Activated T-helper 17 cell treated with anti-CD3 and anti-CD28 coated beads, Interleukin-2, amount 50 U/mL, for 72 hours (primary cell): ENCODE measurements at regions not wholly inside any gene's neighbourhood (a gene's known extent, or its start where the extent isn't known, plus 50 kb on each side); places are given as distances from the start of the nearest gene placed in this dataset.

ENCODE experiments used
- ATAC-seq: fragments of 150-1000 bp; cut with Tn5 transposase; replicated peaks from 2 replicates; pipeline ENCODE4 v1.10.0; 2021; ENCODE audit warnings: mild to moderate bottlenecking, moderate library complexity
- H3K27ac Mint-ChIP-seq: one replicate; pipeline ENCODE4 v1.8.0; 2022; ENCODE audit warnings: mixed read lengths
- H3K27me3 Mint-ChIP-seq: one replicate; pipeline ENCODE4 v1.8.0; 2022; ENCODE audit warnings: mixed read lengths
- H3K36me3 Mint-ChIP-seq: one replicate; pipeline ENCODE4 v1.8.0; 2022; ENCODE audit warnings: low read depth, mild to moderate bottlenecking, mixed read lengths
- H3K4me1 Mint-ChIP-seq: one replicate; pipeline ENCODE4 v1.8.0; 2022; ENCODE audit warnings: mixed read lengths
- H3K4me3 Mint-ChIP-seq: one replicate; pipeline ENCODE4 v1.8.0; 2022; ENCODE audit warnings: mild to moderate bottlenecking, mixed read lengths
- H3K9me3 Mint-ChIP-seq: one replicate; pipeline ENCODE4 v1.8.0; 2022; ENCODE audit warnings: mixed read lengths

DNA sequence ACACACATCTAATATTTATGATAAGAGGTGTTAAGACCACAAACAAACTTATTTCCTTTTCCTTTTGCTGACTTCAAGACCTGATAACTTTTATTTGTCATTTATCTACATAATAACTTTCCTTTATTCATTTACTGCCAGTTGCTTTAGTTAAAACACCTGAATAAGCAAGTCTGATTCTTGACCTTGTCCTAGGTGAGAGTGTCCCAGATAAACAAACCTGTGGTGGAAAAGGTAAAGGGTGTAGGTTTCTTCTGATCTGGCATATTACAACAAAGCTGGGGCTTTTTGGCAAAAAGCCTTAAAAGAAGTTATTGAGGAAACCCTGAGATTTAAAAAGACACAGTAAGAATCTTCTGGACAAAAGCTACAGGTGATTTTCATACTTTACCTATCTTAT lies 191.5 kb downstream of the ZBBX start:
- Mint-ChIP-seq H3K27me3 (no peaks in the 10 kb centered on the region), H3K27ac (no peak overlapping the region)

DNA sequence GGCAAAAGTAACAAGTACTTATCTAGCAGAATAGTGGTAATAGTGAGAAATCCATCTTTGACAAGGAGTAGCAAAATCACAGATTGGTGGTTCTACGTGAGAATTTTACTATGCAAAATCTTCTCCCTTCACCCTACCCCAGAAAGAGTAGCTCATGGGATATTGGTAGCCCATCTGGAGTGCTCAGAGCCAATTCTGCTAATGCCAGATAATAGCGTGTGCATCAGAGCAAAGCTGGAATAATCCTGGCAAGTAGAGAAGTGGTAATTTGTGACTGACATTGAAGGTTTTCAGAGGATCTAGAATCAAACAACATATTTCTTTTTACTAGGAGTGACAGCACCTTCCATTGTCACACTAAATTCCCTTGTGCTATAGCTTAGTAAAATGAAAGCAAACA lies 192.9 kb downstream of the ZBBX start:
- Mint-ChIP-seq H3K4me1 (no peaks in the 10 kb centered on the region), H3K27me3 (no peaks in the 10 kb centered on the region), H3K4me3 (no peak overlapping the region), H3K36me3 (no peaks in the 10 kb centered on the region), H3K27ac (no peak overlapping the region), H3K9me3 (peaks cover 15% of the 10 kb centered on the region)
- ATAC-seq: no peak

More for the DNA sequence above, 191.5 kb downstream of the ZBBX start:
- ATAC-seq: no peak
- Mint-ChIP-seq H3K4me1 (no peaks in the 10 kb centered on the region), H3K4me3 (no peak overlapping the region), H3K9me3 (peaks cover 11% of the 10 kb centered on the region), H3K36me3 (no peaks in the 10 kb centered on the region)

- ATAC-seq: no peak
- H3K4me1 Mint-ChIP-seq: no peaks in the 10 kb centered on the region
- no peak overlapping the region for H3K4me3 Mint-ChIP-seq
- H3K27me3 Mint-ChIP-seq: no peaks in the 10 kb centered on the region
- no peaks in the 10 kb centered on the region for H3K36me3 Mint-ChIP-seq
- H3K9me3 Mint-ChIP-seq: peaks cover 8% of the 10 kb centered on the region
- H3K27ac Mint-ChIP-seq: no peak overlapping the region
These were observed 195.6 kb downstream of the ZBBX start for GRCh38 chr3:167184511-167184910.

GRCh38 chr3:167172377-167172776 lies 207.7 kb downstream of the ZBBX start:
- no peak overlapping the region for H3K4me3 Mint-ChIP-seq
- no peak for ATAC-seq
- peaks cover 8% of the 10 kb centered on the region for H3K9me3 Mint-ChIP-seq
- H3K27me3 Mint-ChIP-seq: no peaks in the 10 kb centered on the region
- H3K4me1 Mint-ChIP-seq: no peaks in the 10 kb centered on the region
- H3K27ac Mint-ChIP-seq: no peak overlapping the region
- H3K36me3 Mint-ChIP-seq: no peaks in the 10 kb centered on the region

DNA sequence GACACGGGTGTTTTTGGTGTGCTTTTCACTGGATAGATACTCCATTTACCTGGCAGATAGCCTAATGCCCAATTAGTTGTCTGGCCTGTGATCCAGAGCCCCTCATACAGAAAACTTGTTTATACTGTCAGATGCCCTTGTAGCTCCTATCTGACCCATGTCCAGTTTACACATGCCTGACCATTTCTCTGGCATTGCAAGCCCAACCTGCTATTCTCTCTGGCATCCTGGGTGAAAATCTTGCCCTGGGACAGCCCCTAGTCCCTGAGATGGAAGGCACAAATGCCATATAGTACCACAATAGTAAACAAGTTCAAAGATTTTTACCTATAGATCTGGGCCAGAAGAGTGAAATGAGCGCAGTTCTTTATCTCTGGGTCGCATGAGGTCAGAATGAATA lies 212.6 kb downstream of the ZBBX start:
- no peaks in the 10 kb centered on the region for H3K27me3 Mint-ChIP-seq
- H3K9me3 Mint-ChIP-seq: peaks cover 4% of the 10 kb centered on the region
- no peak overlapping the region for H3K4me3 Mint-ChIP-seq
- H3K27ac Mint-ChIP-seq: no peak overlapping the region
- ATAC-seq: no peak
- no peaks in the 10 kb centered on the region for H3K36me3 Mint-ChIP-seq
- no peaks in the 10 kb centered on the region for H3K4me1 Mint-ChIP-seq

- Mint-ChIP-seq H3K4me3 (no peak overlapping the region), H3K27me3 (no peaks in the 10 kb centered on the region), H3K36me3 (no peaks in the 10 kb centered on the region), H3K9me3 (peaks cover 4% of the 10 kb centered on the region), H3K4me1 (no peaks in the 10 kb centered on the region), H3K27ac (no peak overlapping the region)
- no peak for ATAC-seq
These were observed 213.4 kb downstream of the ZBBX start for GRCh38 chr3:167166594-167167253.

GRCh38 chr3:167166012-167166411 lies 214.1 kb downstream of the ZBBX start:
- H3K9me3 Mint-ChIP-seq: peaks cover 4% of the 10 kb centered on the region
- no peak overlapping the region for H3K27ac Mint-ChIP-seq
- H3K27me3 Mint-ChIP-seq: no peaks in the 10 kb centered on the region
- ATAC-seq: no peak
- H3K4me3 Mint-ChIP-seq: no peak overlapping the region
- H3K4me1 Mint-ChIP-seq: no peaks in the 10 kb centered on the region
- H3K36me3 Mint-ChIP-seq: no peaks in the 10 kb centered on the region

- H3K27me3 Mint-ChIP-seq: no peaks in the 10 kb centered on the region
- no peaks in the 10 kb centered on the region for H3K36me3 Mint-ChIP-seq
- no peak overlapping the region for H3K4me3 Mint-ChIP-seq
- peaks cover 4% of the 10 kb centered on the region for H3K9me3 Mint-ChIP-seq
- H3K27ac Mint-ChIP-seq: no peak overlapping the region
- ATAC-seq: no peak
- no peaks in the 10 kb centered on the region for H3K4me1 Mint-ChIP-seq
These were observed 216.5 kb downstream of the ZBBX start for GRCh38 chr3:167163580-167163979.

DNA sequence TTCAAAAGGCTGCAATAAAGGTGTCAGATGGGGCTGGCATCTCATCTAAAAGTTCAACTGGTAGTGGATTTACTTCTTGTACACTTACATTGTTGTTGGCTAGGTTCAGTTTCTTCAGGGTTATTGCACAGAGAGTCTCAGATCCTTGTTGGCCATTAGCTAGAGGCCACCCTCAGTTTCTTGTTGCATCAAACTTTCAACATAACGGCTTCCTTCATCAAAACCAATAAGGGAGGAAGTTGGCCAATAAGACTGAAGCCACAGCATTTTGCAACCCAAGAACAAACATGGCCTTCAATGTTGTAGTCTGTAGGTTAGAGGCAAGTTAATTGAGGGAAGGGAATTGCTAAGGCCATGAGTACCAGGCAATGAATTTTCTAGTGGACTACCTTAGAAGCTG lies 218.0 kb downstream of the ZBBX start:
- Mint-ChIP-seq H3K4me1 (no peaks in the 10 kb centered on the region), H3K36me3 (no peaks in the 10 kb centered on the region), H3K27ac (no peak overlapping the region), H3K9me3 (peaks cover 10% of the 10 kb centered on the region), H3K27me3 (no peaks in the 10 kb centered on the region), H3K4me3 (no peak overlapping the region)
- no peak for ATAC-seq

GRCh38 chr3:167160781-167161180 lies 219.3 kb downstream of the ZBBX start:
- no peak for ATAC-seq
- no peak overlapping the region for H3K4me3 Mint-ChIP-seq
- H3K36me3 Mint-ChIP-seq: no peaks in the 10 kb centered on the region
- no peaks in the 10 kb centered on the region for H3K4me1 Mint-ChIP-seq
- no peak overlapping the region for H3K27ac Mint-ChIP-seq
- H3K9me3 Mint-ChIP-seq: peaks cover 15% of the 10 kb centered on the region
- no peaks in the 10 kb centered on the region for H3K27me3 Mint-ChIP-seq

DNA sequence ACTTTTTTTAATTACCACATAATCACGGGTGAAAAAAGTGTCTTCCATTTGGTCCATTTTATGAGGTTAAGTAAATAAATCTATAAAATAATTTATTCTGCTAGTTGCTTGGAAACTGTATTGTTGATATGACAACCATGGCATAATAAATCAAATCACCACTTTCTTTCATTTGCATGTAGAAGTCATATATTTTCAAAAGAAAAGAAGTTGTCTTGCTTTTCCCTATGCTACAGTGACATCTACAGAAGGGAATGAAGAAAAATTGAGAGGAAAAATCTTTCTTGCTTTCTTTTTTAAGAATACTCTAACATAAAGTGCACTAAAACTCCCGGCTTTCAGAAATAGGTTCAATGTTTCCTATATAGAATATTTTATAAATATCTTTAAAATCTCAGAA lies 228.5 kb downstream of the ZBBX start:
- no peak overlapping the region for H3K4me3 Mint-ChIP-seq
- H3K27me3 Mint-ChIP-seq: no peaks in the 10 kb centered on the region
- H3K9me3 Mint-ChIP-seq: peaks cover 12% of the 10 kb centered on the region
- ATAC-seq: no peak
- H3K36me3 Mint-ChIP-seq: no peaks in the 10 kb centered on the region
- no peaks in the 10 kb centered on the region for H3K4me1 Mint-ChIP-seq
- no peak overlapping the region for H3K27ac Mint-ChIP-seq

GRCh38 chr3:167148136-167148535 lies 232.0 kb downstream of the ZBBX start:
- Mint-ChIP-seq H3K27ac (no peak overlapping the region), H3K4me3 (no peak overlapping the region), H3K4me1 (no peaks in the 10 kb centered on the region), H3K27me3 (no peaks in the 10 kb centered on the region), H3K9me3 (no peaks in the 10 kb centered on the region), H3K36me3 (no peaks in the 10 kb centered on the region)
- ATAC-seq: no peak

- H3K9me3 Mint-ChIP-seq: no peaks in the 10 kb centered on the region
These were observed 233.2 kb downstream of the ZBBX start for GRCh38 chr3:167146911-167147310.

DNA sequence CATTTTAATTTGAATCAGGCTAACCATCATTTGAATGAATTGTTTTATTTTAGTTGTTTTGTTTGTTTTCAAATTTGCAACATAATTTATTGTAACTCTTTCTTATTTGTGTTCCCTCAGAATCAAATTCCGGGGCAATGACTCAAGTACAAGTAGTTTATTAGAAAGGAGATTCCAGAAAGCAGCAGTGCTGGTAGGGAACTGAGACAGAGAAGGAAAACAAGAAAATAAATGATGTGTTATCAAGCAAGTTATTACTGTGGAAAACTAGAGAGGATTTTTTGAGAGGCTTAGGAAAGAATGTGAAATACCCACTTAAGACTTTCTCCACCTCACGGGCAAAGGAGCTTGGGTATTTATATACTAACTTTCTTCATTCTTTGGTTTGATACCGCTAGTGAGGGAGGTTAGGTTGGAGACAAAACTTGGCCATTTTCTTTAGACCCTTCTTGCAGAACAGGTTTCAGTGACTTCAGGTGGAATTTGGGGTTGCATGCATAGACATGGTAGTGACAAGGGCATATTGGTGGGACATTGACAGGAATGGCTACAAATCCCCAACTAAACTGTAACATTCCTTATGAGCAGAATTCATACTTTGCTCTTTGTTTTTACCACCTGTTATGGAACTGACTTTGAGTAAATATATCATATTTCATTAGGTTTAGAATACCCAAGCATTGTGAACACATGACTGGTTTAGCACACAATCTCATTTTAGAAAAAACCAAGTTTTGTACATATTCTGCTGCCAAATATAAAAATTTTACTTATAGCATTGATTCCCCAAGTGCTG lies 254.3 kb downstream of the ZBBX start:
- Mint-ChIP-seq H3K9me3 (no peaks in the 10 kb centered on the region), H3K4me1 (no peaks in the 10 kb centered on the region), H3K27me3 (no peaks in the 10 kb centered on the region), H3K27ac (no peak overlapping the region), H3K4me3 (no peak overlapping the region), H3K36me3 (no peaks in the 10 kb centered on the region)
- ATAC-seq: no peak

More at GRCh38 chr3:167146911-167147310, 233.2 kb downstream of the ZBBX start:
- Mint-ChIP-seq H3K27me3 (no peaks in the 10 kb centered on the region), H3K4me1 (no peaks in the 10 kb centered on the region), H3K36me3 (no peaks in the 10 kb centered on the region), H3K4me3 (no peak overlapping the region), H3K27ac (no peak overlapping the region)
- no peak for ATAC-seq

- H3K4me3 Mint-ChIP-seq: no peak overlapping the region
- H3K27me3 Mint-ChIP-seq: no peaks in the 10 kb centered on the region
- H3K27ac Mint-ChIP-seq: no peak overlapping the region
- H3K9me3 Mint-ChIP-seq: no peaks in the 10 kb centered on the region
- H3K36me3 Mint-ChIP-seq: no peaks in the 10 kb centered on the region
- ATAC-seq: no peak
- H3K4me1 Mint-ChIP-seq: no peaks in the 10 kb centered on the region
These were observed 259.3 kb downstream of the ZBBX start for GRCh38 chr3:167120828-167121227.
